ENCODE measurements at regions not wholly inside any gene's neighbourhood (a gene's known extent, or its start where the extent isn't known, plus 50 kb on each side); places are given as distances from the start of the nearest gene placed in this dataset.
A peak's percentile ranks its signal among the peaks of the same experiment; 100 is the strongest.
"Not testable (repeated sequence)": the region's sequence is repeated elsewhere in the genome, so short reads cannot be mapped to it uniquely, and the experiment has no call there.

DNA sequence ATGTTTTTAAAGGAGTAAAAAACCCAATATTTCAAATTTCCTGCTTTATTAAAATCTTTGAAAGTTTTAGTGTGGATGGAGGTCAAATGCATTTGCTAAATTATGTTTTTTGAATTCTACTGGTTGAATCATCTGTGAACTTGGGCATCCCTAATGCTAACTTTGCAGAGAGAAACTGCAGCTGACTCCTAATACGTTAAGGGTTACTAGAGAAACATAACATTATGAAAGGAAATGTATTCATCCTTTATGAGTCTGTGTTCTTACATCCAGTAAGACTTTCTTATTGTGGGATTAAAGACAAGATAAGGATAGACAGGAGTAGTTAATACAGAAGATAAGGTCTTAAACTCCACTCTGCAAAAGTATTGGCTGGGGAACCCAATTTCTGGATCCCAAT, 140.6 kb downstream of the FAM124B start:
- DNase-seq (ENCODE audit: low spot score) = no peak

DNA sequence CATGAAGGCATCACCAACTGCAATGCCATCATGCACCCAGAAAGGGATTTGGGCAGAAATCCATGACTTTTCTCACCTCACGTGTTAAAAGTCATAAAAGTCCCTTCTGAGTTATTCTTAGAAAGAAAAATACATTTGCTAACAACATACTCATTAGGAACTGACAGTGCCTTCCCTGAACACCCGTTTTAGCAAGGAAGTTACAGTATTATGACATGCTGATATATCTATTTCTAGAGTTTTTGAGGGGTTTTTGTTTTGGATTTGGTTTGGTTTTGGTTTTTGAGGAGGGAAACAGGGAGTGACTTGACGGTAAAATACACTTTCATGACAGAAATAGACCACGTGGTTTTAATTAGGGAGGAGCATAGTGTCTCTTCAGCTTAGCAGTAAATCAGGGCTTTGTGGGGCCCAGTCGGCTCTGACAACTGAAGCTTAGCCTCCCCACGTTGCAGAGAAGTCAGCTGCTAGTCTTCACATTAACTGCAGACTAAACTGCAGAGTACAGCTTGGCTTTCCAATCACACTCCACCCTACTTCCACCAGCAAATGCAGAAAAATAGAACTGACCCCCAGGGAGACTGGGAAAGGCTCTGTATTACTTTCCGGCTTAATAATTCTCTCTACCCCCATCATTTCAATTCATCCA, 141.4 kb downstream of the FAM124B start:
- DNase-seq (ENCODE audit: low spot score) = peak; percentile 10

DNA sequence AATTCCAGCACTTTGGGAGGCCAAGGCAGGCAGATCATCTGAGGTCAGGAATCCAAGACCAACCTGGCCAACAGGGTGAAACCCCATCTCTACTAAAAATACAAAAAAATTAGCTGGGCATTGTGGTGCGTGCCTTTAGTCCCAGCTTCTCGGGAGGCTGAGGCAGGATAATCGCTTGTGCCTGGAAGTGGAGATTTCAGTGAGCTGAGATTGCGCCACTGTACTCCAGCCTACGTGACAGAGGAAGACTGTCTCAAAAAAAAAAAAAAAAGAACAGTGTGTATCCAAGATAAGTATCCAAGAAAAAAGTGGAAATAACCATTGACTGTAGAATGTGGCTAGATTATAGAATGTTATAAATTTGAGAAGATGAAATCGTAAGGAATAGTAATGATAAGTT, 142.1 kb downstream of the FAM124B start:
- no peak for DNase-seq (ENCODE audit: low spot score)

DNA sequence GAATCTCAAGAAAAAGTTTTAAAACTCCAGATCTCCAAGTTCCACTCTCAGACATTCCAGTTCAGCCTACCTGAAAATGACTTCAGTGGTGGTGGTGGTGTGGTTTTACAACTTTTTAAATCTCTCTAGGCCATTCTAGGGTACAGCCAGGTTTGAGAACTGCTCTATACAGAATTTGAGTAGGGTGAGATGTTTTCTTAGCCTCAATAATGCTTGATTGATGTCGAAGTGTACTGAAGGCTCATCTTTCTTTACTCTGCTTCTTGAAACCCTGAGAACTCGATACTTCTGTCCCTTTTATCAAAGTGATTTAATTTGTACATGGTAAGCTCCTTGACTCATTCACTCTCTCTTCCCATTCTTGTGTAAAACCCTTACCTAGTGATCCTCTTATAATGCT, 143.8 kb downstream of the FAM124B start:
- DNase-seq (ENCODE audit: low spot score) = no peak

DNA sequence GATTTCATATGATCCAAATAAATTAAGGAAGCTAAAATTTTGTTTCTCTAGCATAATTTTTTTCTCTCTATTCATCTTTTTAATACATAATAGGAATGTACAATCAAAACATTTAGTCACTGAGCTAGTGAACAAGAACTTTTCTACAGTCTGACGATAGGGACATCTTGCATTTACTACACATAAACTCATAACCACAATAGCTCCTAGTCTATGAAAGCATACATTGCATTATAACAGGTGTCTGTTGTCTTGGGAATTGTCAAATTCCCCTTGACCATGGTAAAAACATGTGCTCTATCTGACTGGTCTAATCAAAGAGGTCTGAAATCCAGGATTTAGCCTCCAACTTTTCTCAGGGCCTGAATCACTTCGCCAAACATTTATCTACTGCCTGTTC, 144.8 kb downstream of the FAM124B start:
- DNase-seq (ENCODE audit: low spot score) = no peak

DNA sequence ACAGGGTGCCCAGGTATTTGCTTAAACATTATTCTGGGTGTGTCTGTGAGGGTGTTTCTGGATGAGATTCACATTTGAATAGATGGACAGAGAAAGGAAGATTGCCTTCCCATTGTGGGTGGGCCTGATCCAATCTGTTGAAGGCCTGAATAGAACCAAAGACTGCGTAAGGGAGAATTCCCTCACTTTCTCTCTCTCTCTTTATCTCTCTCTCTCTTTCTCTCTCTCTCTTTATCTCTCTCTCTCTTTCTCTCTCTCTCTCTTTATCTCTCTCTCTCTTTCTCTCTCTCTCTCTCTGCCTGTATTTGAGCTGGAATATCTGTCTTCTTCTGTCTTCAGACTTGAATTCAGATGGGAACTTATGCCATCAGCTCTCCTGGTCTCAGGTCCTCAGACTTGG, 148.4 kb downstream of the FAM124B start:
- DNase-seq (ENCODE audit: low spot score) = no peak

DNA sequence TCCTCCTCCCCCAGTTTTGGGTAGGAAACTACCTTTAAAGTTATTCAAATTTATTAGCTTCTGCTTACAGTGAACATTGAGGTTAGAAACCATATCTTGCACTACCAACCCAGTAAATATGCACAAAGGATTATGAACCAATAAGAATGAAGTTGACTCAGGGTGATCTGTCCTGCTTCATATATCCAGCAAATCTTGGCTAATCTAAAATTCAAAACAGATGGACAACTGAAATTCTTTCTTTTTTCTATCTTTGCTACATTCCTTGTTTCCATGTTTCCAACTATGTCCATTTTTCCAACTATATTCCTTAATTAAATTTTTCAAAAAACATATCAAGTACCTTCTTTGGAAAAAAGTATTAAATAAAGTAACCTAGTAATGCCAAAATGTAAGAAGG, 149.3 kb downstream of the FAM124B start:
- no peak for DNase-seq (ENCODE audit: low spot score)

DNA sequence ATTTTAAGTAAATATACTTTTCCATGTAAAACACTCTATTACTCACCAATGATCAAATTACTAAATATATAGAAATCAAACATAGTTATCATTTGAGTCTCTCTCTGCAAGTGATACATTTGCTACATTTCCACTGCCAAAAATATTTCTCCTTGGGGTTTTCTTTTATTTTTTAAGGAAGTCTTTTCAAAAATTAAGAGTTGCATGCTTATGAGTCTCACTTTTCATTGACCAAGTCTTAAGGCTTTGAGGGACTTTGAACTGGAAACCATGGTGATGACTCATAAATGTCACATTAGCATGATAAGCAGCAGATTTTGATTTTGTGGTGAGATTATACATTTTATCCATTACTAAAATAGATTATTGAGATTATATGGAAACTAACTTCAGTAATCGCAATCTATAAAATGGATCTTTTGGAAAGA, 152.9 kb downstream of the FAM124B start:
- DNase-seq (ENCODE audit: low spot score) = no peak

DNA sequence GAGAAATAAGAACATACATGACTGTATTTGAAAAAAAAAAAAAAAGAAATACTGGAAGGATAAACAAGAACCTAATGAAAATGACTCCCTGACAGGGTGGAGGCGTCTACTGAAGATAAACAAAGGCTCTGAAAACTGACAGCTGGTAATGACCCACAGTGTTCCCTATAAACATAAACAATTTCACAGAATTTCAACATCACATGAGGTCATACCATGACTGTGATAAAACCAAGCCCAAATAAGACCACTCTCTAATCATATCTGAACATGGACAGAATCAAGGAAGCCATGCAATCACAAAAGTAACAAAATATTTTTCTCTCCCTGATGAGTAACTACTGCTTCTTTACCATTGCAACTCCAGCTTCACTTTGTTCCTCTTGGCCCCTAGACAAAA, 159.3 kb downstream of the FAM124B start:
- DNase-seq (ENCODE audit: low spot score) = no peak

DNA sequence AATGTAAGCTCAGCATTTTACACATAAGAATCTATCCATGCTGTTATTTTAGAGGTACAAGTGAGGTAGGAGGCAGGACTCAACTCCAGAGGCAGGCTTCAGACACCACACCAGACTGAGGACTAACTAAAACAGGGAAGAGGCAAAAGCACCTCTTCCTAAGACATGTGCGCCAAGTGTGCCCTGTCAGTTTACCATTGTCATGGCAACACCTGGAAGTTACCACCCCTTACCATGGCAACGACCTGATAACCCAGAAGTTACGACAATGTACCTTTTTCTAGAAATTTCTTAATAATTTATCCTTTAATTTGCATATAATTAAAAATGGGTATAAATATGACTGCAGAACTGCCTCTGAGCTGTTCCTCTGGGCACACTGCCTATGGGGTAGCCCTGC, 160.1 kb downstream of the FAM124B start:
- no peak for DNase-seq (ENCODE audit: low spot score)

DNA sequence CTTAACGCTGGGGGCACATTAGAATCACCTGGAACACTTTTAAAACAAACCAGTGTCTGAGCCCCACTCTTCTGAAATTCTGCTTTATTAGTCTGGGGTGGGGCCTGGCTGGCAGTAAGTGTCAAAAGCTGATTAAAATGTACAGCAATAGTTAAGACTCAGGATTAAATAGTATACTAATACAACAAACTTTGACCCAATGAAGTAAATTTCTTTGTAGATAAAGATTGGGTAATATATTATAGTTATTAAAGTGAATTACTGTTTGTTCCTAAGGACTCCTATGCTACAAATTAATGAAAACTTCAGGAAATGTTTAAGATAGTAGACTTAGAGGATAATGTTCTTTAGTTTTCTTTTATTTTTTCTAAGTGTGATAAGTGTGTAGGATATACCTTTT, 160.9 kb downstream of the FAM124B start:
- DNase-seq (ENCODE audit: low spot score) = no peak

DNA sequence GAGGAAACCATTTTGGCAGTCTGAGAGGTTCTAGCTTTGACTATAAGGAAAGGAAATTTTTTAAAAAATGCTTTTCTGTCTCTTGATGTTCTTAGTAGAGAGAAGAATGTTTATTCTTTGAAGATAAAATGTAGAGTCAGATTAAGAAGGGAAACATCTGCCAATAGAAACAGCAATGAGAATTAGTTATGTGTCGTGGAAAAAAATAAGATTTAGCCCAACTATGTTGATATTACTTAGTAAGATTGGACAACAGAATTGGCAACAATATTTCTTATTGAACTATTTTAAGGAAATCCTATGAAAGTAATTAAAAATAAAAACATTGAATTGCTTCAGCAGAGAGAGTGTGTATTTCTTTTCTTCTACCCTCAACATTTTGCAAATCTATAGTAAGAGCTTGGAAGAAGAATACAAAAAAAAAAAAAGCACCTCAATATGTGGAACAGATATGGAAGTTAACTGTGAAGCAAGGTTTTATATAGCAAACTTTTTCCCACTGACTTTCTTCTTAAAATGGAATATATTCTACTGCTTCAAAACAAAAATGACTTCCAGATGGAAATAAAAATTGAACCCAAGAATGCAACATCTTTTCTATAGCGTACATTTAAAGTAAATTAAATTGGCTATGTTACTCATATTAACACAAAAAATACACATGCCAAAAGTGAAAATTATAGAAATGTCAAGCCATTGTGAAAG, 177.9 kb downstream of the FAM124B start:
- no peak for DNase-seq (ENCODE audit: low spot score)

DNA sequence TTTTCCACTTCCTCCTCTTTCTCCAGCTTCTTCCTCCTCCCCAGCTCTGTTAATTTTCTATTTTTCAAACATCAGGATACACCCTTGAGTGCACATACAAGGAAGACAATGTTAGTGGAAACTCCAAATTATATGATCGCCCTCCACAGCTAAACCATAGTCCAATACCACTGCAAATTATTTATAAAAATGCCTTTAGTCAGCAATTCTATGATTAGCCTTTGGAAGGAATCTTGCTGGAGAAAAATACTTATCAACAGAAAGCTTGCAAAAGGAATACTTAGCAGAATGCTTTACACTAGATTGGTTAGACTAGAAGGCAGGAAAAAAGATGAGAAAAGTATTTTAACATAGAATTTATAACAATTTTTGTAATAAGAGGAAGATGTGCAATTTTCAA, 178.9 kb downstream of the FAM124B start:
- no peak for DNase-seq (ENCODE audit: low spot score)

DNA sequence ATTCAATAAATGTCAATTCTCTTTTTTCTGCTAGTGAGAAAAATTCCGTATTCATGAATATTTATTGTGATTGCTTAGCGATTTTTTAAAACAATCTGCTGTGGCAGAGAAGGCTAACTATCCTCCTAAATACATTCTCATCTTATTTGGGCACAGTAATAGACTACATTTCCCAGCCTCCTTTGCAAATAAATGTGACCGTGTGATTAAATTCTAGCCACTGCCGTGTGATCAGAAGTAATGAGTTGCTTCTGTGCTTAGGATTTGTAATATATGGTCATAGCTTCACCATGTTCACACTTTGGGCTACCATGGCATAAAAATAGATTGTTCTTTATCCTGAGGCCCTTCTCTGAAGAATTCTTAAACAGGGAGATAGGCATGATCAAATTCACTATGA, 179.6 kb downstream of the FAM124B start:
- peak; percentile 30 for DNase-seq (ENCODE audit: low spot score)

DNA sequence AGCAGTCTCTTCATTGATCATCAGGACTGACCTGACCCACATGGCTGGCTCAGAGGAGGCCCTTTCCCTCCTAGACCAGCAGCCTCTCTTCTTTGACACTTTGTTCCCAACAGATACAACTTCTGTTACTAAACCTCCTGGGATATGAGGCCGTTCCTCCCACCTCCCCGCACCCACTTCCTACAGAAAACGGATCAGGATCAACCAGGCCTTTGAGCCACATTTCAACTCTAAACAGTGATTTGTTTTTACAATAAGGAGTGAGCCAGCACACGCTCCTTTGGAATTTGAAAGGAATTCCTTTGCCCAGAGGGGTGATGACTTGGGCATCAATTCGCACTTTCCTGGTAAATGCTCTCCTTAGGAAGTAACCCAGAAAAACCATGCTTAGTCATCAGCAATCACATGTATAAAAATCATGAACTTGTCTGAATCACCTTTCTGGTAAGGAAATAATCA, 180.4 kb downstream of the FAM124B start:
- peak; percentile 98 for DNase-seq (ENCODE audit: low spot score)

DNA sequence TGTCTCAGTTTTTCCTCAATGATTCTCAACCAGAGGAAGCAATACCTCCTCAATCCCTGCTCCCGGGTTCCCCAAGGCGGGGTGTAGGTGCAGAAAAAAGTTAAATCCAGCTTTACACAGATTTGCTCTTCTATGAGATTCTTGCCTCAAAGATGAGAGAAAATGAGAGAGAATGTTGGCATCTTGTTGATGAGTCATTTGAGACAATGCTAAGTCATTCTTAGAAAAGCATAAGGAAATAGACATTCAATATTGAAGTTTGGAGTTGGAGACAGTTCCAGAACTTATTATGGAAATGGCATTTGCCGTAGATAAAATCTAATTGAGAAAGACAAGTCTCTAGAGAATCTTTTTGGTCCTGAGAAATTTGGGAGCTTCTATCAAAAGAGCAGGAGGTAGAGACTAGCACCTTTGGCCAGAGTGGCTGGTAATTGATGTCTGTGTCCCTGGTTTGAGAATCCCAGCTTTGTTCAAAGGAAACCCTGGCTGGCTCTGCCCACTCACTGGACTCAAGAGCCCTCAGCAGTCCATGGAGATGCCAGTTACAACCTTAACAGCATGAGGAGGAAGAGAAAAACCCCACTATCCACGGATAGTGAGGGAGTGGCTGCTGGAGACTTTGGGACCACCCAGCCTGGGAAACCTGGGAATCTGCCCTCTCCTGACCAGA, 181.2 kb downstream of the FAM124B start:
- peak; percentile 52 for DNase-seq (ENCODE audit: low spot score)

DNA sequence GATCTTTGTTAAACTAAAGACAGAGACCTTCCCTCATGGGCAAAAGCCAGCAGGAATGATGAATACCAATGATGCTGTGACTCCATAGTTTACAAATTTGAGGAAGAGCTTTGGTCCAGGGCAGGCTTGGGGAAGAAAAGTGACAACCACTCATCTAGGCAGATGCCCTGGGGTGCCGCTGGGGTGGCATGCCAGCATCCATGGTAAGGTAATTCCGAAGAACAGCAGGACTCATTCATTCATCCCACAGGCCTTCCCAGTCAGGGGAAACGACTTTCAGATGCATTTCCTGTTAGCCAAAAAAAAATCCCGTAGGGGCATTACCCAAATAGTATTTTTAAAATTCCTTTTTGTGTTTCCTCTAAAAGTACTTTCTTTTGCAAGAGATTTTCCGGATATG, 180.7 kb upstream of the SERPINE2 start:
- no peak for DNase-seq (ENCODE audit: low spot score)

DNA sequence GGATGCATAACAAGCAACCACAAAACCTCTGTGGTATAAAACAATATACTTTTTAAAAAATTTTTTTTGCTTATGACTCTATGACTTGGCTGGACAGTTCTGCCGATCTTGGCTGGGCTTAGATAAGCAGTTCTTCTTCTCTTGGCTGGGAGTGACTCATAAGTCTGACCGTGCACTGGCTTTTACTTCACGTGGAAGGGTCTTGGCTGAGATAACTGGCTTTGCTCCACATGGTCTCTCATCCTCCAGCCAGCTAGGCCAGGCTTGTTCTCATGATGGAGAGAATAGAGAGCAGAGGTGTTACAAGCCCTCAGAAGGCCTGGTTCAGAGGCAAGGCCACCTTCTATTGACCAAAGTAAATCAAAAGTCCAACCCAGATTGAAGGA, 178.9 kb upstream of the SERPINE2 start:
- peak; percentile 69 for DNase-seq (ENCODE audit: low spot score)

DNA sequence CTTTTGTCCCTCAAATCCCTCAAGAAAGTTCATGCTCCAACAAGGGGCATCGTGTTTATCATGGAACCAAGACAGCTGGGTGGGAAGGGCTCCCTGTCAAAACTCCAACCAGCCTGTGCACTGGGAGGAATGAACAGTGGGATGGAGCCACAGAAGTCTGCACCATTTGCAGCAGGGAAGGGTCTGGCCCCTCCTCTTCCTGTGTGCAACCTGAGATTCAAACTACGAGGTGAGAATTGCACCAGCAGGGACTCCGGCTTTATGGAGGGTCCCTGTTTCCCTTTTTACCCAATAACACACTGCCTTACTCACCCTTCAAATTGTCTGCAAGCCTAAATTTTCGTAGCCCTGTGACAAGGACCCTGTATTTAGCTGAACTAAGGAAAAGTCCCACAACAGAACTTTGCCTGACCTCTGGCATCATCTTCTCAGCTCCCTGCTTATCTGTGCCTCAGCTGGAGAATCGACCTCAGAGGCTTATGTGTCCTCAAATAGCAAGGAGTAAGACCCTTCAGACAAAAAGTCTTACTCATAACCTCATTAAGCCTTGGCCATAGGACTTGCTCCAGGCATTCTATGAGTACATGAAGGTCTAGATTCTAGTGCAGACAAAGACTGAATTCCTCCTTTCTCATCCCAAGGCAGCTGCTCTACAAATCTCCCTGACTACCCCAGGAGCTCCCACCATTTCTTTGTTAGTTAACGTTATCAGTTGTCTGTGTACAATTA, 178.3 kb upstream of the SERPINE2 start:
- DNase-seq (ENCODE audit: low spot score) = no peak

DNA sequence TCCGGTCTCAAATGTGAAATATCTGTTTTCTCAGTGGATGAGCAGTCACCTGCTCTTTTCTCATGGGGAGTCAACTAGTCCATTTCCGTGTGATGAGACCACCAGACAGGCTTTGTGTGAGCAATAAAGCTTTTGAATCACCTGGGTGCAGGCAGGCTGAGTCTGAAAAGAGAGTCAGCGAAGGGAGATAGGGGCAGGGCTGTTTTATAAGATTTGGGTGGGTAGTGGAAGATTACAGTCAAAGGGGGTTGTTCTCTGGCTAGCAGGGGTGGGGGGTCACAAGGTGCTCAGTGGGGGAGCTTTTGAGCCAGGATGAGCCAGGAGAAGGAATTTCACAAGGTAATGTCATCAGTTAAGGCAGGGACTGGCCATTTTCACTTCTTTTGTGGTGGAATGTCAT, 176.5 kb upstream of the SERPINE2 start:
- DNase-seq (ENCODE audit: low spot score) = not testable (repeated sequence)

DNA sequence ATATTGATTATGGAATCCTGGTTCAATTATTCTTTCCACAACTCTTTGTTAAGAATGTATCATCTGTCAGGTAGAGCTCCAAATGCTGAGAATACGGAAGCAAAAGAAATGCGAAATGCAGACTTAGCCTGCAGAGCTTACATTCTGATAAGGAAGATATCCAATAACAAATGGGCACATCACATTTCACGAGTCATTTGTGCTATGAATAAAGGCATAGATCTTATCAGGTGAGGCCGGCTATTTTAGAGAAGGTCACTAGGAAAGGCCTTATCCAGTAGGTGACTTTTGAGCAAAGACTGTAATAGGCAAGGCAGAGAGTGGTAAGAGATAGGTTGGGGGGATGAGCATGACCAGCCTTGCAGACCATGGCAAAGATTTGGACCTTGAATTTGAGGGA, 174.3 kb upstream of the SERPINE2 start:
- DNase-seq (ENCODE audit: low spot score) = no peak

DNA sequence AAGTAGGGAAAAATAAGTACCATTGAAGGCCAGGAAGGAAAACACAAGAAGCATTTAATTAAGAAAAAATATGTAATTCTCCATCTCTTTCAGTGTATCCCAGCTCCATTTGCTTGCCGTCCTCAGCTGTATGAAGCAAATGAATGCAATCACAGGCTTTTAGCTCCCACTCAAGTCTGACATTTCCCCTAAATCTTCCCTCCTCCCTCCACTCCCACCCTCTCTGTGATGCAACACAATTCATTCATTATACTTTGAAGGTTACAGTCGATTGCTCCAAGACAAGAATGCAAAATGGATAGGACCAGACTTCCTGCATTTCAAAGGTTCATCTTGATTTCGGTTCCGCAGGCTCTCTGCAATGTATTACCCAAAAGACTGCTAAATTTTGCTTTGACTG, 172.7 kb upstream of the SERPINE2 start:
- no peak for DNase-seq (ENCODE audit: low spot score)

DNA sequence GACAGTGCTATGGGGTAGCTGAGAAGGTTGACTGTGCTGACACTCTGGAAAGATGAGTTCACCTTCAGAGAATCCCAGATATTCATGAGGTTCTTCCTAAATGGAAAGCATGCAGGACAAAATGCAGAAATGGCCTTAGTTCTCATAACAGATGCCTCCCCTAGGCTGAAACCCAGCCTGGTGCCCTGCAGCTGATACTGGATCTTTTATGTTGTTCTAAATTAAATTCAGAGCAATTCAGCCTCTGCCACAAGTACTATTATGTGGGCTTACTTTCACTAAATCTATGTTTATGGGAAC, 172.0 kb upstream of the SERPINE2 start:
- DNase-seq (ENCODE audit: low spot score) = no peak

Measured in A172 (cell line).